IPS DF 4.7 (cell line): ENCODE measurements at regions not wholly inside any gene's neighbourhood (a gene's known extent, or its start where the extent isn't known, plus 50 kb on each side); places are given as distances from the start of the nearest gene placed in this dataset.

Experiments
- DNase-seq: peaks from one replicate; pipeline ENCODE4 v3.0.0-alpha.2; 2013; ENCODE audit warnings: low spot score; ENCODE audit errors: extremely low read depth

DNA sequence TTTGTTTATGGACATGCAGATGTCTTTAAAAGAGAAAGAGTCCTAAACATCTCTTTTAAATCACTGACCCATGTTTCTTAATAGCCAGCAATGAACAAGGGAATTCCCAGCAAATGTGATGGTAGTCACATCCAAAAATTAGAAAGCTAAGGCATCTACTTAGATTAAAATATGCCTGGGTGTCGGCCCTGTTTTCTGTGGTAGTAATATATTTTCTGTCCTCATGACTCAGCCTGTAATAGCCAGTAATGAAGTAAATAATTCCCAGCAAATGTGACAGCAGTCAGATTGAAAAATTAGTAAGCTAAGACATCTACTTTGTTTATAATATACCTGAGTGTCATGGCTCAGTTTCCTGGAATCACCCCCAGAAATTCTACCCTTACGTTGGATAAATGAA is 60.6 kb upstream of the MYRIP start:
- DNase-seq, result no peak

DNA sequence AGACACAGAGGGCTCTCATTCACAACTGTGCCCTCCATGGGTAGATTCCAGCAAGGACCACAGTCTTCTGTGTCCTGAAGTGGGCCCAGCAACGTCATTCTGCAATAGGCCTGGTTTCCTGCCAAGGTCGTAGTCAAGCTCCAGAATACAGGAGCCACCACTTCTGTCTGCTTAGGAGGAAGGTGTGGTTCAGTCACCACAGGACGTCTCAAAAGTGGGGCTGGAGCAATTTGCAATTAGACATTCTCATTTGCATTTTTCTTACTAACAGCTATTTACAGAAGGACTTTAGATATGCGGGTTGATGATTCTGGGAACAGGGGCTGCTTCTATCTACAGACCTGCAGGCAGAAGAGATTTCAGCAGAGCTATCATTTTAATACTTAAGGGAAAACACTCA is 58.7 kb upstream of the MYRIP start:
- DNase-seq, result no peak

DNA sequence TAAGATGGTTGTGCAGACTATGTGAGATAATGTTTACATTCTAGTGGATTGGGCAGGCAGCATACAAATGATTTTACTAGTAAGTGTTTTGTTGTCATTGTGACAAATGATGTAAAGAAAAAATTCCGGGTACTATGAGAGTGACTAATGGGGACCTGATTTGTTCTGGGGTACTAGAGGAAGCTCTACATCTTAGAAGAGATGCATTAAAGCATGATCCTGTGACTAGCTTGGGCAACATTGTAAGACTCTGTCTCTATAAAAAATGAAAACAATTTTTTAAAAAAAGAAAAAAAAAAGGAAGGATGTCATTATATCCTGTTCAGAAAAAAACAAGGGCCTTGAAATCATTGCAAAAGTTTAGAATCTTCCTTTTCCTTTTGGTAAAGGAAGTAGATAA is 58.1 kb upstream of the MYRIP start:
- no peak for DNase-seq

DNA sequence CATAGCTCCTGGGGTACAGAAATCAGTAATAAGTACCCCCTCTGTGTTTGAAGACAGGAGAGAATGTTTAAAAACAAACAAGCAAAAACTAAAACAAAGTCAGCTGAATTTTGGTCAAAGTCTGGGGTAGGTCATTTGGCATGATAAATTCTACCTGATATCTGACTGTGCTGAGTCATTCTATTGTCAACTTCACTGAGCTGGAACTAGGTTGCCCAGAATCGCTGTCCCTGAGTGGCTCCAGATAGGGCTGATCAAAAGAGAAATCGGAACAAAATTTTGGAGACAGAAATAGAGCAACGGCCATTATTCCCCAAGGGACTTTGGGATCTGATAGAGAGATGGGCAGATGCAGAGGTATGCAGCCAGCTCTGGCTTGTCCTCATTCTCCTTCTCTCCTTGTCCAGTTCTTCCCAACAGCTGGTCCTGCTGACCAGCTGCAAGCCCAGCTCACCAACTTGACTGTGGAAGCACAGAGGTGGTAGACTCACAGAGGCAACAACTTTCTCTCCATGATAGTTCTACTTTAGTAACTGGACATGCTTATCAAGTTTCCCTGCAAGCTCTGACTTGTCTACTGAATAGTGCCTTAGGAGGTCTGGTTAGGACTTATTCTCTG is 57.3 kb upstream of the MYRIP start:
- DNase-seq, result no peak

DNA sequence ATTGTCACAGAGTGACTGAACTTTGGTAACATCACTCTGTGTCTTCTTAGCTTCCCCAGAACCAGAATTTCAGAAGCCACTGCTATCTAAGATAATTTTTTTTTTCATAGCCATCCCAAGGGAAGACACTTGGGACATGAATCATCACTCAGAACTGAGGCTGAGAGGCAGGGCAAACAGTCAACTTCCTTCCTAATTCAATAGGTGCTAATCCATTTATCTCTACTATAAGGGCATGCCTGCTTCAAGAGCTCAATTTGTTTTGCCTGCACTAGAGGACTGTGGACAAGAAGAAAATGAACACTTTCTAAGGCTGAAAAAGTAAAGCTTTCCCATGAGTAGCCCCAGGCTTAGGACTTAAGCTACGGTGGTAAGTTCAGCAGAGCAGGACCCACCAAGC is 56.7 kb upstream of the MYRIP start:
- no peak for DNase-seq

DNA sequence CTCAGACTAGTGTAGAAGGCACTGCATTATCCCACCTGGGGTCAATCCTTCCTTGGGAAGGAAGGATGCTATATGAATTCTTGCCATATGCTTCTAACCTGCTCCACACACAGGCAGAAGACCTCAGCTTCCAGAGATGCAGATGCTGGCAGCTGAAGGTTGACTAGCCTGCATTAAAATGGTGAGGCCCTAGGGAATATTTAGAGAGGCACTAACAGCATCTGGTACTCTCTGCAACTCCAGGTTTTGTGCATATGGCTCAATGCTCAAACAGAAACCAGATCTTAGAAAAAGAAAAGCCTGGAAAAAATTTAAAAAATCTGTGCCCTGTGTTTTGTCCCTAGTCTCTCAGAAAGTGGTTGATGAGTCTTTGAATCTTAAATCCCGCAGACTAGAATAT is 56.0 kb upstream of the MYRIP start:
- no peak for DNase-seq

DNA sequence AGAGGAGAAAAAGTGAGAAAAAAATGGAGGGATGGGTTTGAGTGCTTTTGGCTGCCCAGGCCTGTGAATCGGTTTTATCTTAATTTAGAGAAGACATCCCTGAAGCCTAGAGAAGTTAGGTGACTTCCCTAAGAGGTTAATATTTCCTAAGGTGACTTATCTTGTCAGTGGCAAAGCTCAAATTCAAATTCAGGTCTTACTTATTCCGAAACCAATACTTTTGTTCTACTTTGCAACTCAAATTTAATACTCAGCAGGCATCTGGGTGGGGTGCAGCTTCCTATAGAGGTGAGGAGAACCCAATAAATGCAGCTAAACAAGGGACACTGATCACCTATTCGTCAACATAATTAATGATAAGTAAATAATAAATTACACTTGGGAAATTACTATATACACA is 54.9 kb upstream of the MYRIP start:
- DNase-seq, result no peak

DNA sequence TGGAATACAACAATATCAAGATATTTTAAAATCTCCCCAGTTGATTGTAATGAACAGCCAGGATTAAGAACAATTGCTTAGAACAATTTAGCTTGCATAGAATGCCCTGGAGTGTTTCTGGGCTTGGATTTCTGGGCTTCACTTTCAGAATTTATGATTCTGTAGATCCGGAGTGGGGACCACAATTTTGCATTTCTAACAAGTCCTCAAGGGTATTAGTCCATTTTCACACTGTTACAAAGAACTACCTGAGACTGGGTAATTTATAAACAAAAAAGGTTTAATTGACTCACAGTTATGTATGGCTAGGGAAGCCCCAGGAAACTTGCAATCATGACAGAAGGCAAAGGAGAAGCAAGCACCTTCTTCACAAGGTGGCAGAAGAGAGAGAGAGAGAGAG is 54.3 kb upstream of the MYRIP start:
- DNase-seq, result no peak

DNA sequence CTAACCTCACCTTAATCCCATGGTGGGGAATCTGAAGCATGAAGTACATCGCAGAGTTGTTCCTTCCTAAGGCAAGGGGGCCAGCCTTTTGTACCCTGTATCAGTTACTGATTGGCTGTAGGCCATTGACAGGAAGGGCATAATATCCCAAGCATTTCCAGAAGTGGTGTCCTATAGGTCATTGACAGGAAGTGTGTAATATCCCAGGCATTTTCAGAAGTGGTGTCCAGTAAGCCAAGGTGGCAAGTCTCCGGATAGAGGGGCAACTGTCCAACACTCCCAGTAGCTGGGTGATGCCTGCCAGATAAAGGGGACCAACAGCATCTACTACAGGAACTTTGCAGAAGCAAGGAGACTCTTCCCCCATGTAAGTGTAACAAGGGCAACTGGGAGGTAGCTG is 52.1 kb upstream of the MYRIP start:
- DNase-seq, result no peak
